ENCODE measurements at regions not wholly inside any gene's neighbourhood (a gene's known extent, or its start where the extent isn't known, plus 50 kb on each side); places are given as distances from the start of the nearest gene placed in this dataset.

DNA sequence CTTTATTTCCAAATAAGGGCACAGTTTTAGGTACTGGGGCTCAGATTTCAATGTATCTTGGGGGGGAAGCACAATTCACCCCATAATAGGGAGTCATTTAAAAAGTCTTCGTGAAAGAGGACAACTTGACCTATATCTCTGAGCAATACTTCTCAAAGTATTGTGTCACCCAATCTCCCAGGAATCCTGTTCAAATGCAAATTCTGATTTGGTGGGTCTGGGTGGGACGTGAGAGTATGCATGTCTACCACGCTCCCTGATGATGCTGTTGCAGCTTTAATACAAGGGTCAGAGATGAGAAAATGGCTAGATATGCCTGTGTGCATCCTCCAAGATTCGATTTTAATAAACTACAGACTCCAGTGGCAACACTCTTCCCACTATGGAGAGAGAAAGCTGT lies 514.8 kb downstream of the BCOR start:
- no peak for DNase-seq (ENCODE audit: low read depth in 2 of 3, low spot score in 1 of 3)

GRCh38 chrX:39585808-39586207 lies 511.9 kb downstream of the BCOR start:
- no peak for DNase-seq (ENCODE audit: low read depth in 2 of 3, low spot score in 1 of 3)

DNA sequence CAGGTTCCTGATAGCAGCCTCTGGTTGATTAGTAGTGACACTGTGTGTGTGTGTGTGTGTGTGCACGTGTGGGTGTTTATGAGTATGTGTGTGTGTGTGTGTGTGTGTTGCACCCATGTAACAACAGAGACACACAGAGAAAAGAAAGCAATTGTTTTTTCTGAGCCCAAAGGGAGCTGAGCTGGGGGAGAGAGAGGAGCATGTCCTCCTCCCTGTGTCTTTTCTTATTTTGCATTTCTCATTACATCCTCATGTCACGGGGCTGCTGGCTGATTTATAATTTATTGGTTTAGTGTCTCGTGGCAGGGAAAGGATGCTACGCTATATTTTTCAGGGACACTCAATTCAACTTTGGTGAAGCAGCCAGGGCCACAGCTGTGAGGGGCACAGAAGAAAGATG lies 511.4 kb downstream of the BCOR start:
- DNase-seq (ENCODE audit: low read depth in 2 of 3, low spot score in 1 of 3) = no peak

DNA sequence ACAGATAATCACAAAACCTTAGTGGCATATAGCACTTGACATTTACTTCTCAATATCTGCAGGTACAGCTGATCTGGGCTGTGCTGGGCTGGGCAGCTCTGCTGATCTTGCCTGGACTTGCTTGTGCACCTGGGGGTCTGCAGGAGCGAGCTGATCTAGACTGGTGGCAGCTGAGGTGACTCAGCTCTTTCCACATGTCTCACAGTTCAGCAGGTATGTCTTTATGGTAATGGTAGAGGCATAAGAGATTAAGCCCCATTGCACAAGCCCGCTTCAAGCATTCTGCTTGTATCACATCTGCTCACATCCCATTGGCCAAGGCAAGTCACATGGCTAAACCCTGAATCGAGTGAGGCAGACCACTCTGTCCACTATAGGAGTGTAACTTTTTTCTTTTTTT lies 506.7 kb downstream of the BCOR start:
- DNase-seq (ENCODE audit: low read depth in 2 of 3, low spot score in 1 of 3) = no peak

DNA sequence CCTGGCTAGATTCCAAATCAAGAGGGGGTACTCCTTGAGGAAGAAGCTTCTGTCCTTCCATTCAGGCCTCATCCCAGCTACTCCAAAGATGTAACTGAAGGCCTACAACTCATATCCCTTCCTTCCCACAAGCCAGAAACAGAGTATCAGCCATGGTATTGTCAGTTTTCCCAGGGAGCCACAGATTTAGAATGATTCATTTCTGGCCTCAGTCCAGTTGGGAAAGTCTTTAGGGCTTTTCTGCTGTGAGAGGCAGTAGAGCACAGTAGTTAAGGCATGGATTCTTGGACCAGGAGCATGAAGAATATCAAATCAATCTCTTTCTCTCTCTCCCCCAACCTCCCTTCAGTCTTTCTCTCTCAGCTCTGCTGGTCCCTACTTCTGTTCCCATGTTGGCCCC lies 505.0 kb downstream of the BCOR start:
- DNase-seq (ENCODE audit: low read depth in 2 of 3, low spot score in 1 of 3) = no peak

DNA sequence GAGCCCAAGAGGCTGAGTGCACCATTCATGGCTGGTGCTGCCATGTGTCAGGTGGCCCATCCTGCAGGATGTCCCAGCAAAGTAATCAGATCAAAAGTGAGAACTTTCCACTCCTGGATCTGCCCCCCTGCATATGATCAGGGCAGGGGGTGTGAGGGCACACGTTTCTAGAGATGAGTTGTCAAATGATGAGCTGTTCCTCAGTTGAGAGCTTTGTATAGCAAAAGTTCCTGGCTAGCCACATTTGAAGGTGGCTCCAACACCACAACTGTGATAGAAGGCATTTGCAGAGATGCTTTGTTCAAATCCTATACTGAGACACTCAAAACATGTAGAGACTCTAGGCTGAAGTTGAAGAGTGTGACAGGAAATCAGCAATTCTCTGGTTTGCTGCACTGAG lies 501.8 kb downstream of the BCOR start:
- DNase-seq (ENCODE audit: low read depth in 2 of 3, low spot score in 1 of 3) = no peak

DNA sequence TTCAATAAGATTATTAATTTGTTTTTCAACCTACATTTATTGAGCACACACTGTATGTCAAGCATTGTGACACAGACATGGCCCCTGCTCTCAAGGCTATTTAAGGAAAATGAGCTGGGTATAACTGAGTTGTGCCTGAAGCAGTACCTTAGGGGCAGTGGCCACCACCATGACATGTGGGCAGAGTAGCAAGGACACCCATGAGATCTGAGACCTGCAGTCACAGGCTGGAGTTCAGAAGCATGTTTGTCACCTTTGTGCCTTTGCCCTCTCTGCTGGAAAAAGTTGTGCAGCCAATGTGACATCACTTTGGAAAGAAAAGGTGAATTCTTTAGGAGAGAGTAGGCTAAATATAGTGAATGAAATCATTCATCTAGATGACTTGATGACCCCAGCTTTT lies 501.3 kb downstream of the BCOR start:
- no peak for DNase-seq (ENCODE audit: low read depth in 2 of 3, low spot score in 1 of 3)

GRCh38 chrX:39599339-39599738 lies 498.4 kb downstream of the BCOR start:
- DNase-seq (ENCODE audit: low read depth in 2 of 3, low spot score in 1 of 3) = no peak

DNA sequence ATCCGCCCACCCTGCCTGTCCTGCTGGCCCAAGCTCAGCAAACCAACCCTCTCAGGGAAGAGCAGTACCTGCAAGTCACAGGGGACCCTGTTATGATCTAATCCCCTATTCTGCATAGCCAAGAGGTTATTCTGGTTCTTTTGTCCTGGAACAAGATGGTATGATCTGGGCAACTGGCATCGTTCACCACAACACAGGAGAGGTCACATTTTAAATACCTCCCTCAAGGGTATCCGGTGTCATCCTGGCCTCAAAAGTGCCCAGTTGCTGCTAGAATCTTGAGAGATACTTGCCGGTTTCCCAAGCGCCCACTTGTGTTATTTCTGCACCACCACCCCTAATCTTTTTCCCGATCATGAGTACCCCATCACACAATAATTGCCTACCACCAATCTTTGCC lies 497.5 kb downstream of the BCOR start:
- DNase-seq (ENCODE audit: low read depth in 2 of 3, low spot score in 1 of 3) = no peak

DNA sequence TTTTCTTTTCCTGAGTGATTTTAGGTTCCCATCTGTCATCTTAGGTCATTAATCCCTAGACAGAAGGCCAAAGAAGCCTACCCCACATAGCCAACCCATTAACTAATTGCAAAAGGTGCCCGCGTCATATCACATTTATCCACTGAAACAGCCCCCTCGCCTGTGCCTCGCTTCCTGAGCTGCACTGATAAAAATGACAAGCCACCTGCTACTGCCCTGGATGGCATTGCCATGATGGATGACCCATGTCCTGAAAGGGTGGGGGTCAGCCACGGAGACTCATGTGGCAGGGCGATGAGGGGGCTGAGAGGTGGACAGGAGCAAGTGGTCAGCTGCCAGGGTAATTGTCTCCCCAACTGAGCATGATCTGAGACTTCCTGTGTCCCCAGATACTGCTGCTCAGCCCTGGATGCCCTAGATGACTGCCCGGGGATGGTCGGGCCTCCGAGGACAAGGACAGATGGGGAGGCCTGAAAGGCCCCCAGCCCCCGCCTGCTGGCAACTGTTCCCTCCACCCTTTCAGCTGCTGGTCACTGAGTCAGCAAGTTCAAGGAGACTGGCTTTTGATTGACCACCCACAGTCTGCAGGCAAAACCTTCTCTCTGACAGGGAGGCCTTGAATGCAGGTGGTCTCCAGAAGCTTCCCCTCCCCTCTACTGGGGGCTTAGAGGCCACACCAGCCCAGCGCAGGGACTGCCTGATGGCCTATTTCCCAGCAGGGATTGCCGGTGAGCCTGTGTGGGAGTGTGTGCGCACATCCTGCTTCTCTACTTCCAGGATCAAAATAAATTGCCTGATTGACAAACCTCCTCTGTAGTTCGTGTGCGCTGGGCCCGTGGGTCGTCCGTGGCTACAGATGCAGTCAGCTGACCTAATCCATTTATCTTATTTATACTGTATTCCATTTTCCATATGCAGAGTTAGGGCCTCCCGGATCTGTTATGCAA lies 496.3 kb downstream of the BCOR start:
- DNase-seq (ENCODE audit: low read depth in 2 of 3, low spot score in 1 of 3) = no peak

DNA sequence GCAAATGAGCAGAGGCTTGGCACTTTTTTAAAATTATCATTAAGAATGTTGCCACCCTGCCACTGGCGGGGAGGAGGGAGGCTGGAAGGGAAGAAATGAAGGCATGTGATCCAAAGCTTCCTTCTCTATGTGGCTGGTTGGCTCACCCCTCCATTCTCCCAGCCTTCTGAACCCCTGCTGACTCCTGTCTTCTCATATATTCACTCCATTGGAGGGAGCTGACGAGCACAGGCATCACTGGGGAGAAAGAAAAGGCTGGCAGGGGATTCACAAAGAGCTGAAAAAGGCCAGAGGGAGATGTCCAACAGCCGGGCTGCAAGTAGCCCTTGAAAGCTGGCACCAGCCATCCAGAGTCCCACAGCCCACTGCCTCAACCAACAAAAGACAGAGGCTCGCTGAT lies 495.6 kb downstream of the BCOR start:
- no peak for DNase-seq (ENCODE audit: low read depth in 2 of 3, low spot score in 1 of 3)

- no peak for DNase-seq (ENCODE audit: low read depth in 2 of 3, low spot score in 1 of 3)
These were observed 494.5 kb downstream of the BCOR start for GRCh38 chrX:39603230-39603629.

DNA sequence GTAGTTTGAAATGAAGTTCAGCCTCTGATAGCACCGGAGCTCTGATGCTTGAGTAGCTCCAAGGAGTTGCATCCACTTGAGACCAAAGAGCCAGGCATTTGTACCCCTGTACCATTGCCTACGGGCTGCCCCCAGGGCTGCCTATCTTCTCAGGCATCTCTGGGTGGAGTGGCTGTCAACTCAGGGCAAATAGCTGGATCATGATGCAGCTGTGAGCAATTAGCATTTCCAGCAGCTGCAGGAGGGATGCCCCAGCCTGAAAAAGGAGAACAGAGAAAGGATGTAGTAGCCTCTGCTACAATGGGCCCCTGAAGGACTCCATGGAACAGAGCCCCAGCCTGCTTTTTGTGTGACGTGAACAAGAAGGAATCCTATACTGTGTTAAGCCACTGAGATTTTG lies 492.6 kb downstream of the BCOR start:
- DNase-seq (ENCODE audit: low read depth in 2 of 3, low spot score in 1 of 3) = no peak

DNA sequence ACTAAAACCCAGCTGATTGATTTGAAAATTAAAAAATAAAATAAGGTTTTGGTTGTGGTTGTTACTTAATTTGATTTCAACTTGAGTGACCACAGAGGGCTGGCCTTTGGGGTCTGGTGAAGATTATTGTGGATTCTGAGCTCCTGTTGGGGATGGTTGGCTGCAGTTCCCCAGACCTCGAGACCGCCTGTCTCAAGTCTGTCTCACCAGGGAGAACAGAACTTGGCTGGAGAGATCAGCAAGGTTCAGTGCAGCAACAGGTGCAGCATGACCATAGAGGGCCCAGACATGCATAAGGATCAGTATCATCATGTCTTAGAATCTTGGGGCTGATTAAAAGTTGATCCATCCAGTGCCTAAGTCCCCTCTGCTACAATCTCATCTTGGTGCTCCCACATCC lies 491.9 kb downstream of the BCOR start:
- no peak for DNase-seq (ENCODE audit: low read depth in 2 of 3, low spot score in 1 of 3)

GRCh38 chrX:39609941-39610340 lies 487.8 kb downstream of the BCOR start:
- no peak for DNase-seq (ENCODE audit: low read depth in 2 of 3, low spot score in 1 of 3)

- no peak for DNase-seq (ENCODE audit: low read depth in 2 of 3, low spot score in 1 of 3)
These were observed 486.3 kb downstream of the BCOR start for GRCh38 chrX:39611468-39611867.

GRCh38 chrX:39613482-39613995 lies 484.2 kb downstream of the BCOR start:
- DNase-seq (ENCODE audit: low read depth in 2 of 3, low spot score in 1 of 3) = peak in 1 of 3 donors; percentile 14

GRCh38 chrX:39613997-39614679 lies 483.6 kb downstream of the BCOR start:
- DNase-seq (ENCODE audit: low read depth in 2 of 3, low spot score in 1 of 3) = peak; percentile 38 to 63 (median 59)

DNA sequence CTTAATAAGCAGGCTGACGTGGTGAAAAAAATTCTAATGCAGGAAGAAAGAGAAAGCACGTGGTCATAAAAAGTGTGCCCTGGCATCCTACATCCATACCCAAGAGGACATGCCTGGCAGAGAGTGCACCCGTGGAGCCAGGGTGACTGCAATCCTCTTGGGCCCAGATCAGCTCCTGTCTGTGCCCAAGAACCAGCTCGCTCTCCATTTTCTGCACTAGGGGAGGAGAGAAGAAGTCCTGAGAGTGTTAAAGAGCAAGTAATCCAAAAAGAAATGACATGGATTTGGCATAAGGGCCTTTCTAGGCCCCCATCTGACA lies 483.1 kb downstream of the BCOR start:
- DNase-seq (ENCODE audit: low read depth in 2 of 3, low spot score in 1 of 3) = no peak

- no peak for DNase-seq (ENCODE audit: low read depth in 2 of 3, low spot score in 1 of 3)
These were observed 481.5 kb downstream of the BCOR start for GRCh38 chrX:39616098-39616729.

DNA sequence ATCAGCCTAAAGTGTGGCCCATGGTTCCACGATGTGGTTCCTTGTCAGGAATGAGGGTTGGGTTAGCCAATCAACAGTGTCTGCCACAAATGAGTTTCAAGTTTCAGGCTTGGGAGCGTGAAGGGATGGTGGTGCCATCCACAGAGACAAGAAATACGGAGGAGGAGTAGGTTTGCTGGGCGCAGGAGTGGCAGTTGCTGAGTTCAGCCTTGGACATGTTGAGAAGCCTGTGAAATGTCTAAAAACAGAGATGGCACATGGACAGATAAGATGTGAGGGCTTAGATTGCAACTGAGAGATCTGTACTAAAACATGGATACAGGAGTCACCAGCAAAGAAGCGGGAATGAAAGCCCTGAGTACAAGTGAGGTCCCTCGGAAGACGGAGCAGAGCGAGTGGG lies 481.0 kb downstream of the BCOR start:
- no peak for DNase-seq (ENCODE audit: low read depth in 2 of 3, low spot score in 1 of 3)

- DNase-seq (ENCODE audit: low read depth in 2 of 3, low spot score in 1 of 3) = no peak
These were observed 479.6 kb downstream of the BCOR start for GRCh38 chrX:39618178-39618577.

Data from stimulated activated CD4-positive, alpha-beta T cell treated with anti-CD3 and anti-CD28 coated beads, Interleukin-12 subunit alpha, Interleukin-12 subunit beta, amount 100 ng/mL, for 48 hours (primary cell).